Lower leg skin (tissue), 4 donors: ENCODE measurements at regions not wholly inside any gene's neighbourhood (a gene's known extent, or its start where the extent isn't known, plus 50 kb on each side); places are given as distances from the start of the nearest gene placed in this dataset.
A peak's percentile ranks its signal among the peaks of the same experiment; 100 is the strongest.

Experiments used
- DNase-seq, 2 donors: peaks; one replicate each; pipeline ENCODE4 v3.0.0-alpha.2; 2019; ENCODE audit warnings: low spot score in 2 of 2
- H3K4me3 ChIP-seq: fragments of 200-600 bp; sonication (generic); 2 replicates; pipeline ENCODE4 v1.5.1; 2017; ENCODE audit warnings: mild to moderate bottlenecking, low read depth; ENCODE audit not compliant: poor library complexity, severe bottlenecking
- CTCF ChIP-seq, 3 donors: fragments of 450-650 bp; IDR thresholded peaks; one replicate each; pipeline ENCODE4 v1.5.1; 2016; ENCODE audit warnings: antibody characterized with exemption in 3 of 3, mild to moderate bottlenecking in 3 of 3, moderate library complexity in 2 of 3
- POLR2A ChIP-seq, 2 donors: fragments of 450-650 bp; IDR thresholded peaks; one replicate each; pipeline ENCODE4 v1.6.1; 2016 to 2017; ENCODE audit warnings: antibody characterized with exemption in 2 of 2, mild to moderate bottlenecking in 1 of 2, moderate library complexity in 1 of 2
- WGBS, 2 donors: methylation state at CpG; one replicate each; pipeline ENCODE4 v1.1.5; 2018; 5-methylcytosine and 5-hydroxymethylcytosine counted together
- intact Hi-C: fragments of 100-400 bp; cut with DNase I; formaldehyde crosslinking; loops from one replicate; pipeline ENCODE4 v1.15.0; 2023; ENCODE audit warnings: low total_unique reads

GRCh38 chr6:127015858-127016257 is 102.6 kb upstream of the RSPO3 start:
- no peak overlapping the region for H3K4me3 ChIP-seq
- intact Hi-C loops = no loop called here
- no peak for DNase-seq
- no peak for TF ChIP-seq POLR2A (IDR thresholded peaks at IDR 0.05)
- no peak for TF ChIP-seq CTCF (IDR thresholded peaks at IDR 0.05)

DNA sequence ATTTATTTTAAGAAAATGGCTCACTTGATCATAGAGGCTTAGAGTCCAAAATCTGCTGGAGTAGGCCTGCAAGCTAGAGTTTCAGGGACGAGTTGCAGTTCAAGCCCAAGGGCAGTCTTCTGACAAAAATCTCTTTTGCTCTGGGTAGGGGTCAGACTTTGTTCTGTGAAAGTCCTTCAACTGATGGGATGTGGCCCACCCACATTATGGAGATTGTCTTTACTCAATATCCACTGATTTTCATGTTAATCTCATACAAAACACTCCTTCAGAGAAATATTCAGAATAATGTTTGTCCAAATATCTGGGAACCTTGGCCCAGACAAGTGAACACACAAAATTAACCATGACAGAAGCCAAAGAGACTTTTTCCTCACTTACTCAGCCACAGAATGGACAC is 98.6 kb upstream of the RSPO3 start:
- intact Hi-C loops = no loop called here
- whole genome bisulfite sequencing, 2 donors = 68 to 84% methylated on average over 1 of the region's 1 CpG
- no peak for TF ChIP-seq CTCF (IDR thresholded peaks at IDR 0.05)
- no peak for TF ChIP-seq POLR2A (IDR thresholded peaks at IDR 0.05)

GRCh38 chr6:127022302-127022701 is 96.2 kb upstream of the RSPO3 start:
- TF ChIP-seq POLR2A (IDR thresholded peaks at IDR 0.05) (no peak), CTCF (IDR thresholded peaks at IDR 0.05) (no peak)
- 30 to 37% methylated on average over 7 of the region's 7 CpGs for WGBS, 2 donors
- H3K4me3 ChIP-seq = no peak overlapping the region
- intact Hi-C loops = no loop called here
- peak; percentile 16 to 85 for DNase-seq

More for the DNA sequence above, 98.6 kb upstream of the RSPO3 start:
- no peak overlapping the region for H3K4me3 ChIP-seq
- DNase-seq = no peak

DNA sequence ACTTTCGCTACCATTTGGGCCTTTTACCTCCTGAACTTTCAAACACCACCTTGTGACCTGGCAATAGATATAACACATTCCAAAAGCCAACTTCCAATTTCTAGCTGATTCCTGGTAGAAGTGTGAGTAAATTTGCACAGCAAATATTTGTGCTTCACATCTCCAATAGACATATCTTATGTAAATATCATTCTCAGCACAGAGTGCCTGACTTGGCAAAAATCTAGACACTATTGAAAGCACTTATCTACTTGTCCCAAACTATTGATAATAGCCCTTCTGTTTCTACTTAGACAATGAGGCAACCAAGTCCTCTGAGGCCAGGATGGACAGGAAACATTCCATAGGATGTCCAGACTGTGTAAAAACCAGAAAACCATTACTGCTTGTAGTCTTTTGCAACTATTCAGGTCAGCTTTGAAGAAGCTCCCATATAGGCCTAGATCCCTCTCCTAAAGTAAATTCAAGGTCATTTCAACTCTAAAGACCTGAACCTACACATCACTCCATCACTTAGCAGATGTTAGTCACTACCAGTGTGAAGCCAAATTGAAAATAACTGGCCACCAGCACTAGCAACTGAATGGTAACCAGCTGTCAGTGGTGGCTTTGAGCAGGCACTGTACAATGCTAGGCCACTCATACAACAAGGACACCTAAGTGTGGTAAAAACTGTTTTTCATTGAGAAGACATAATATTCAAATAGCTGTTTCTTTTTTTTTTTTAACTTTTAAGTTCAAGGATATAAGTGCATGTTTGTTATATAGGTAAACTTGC is 95.3 kb upstream of the RSPO3 start:
- 90 to 98% methylated on average over 1 of the region's 1 CpG for WGBS, 2 donors
- intact Hi-C loops = no loop called here
- DNase-seq = no peak
- H3K4me3 ChIP-seq = no peak overlapping the region
- TF ChIP-seq POLR2A (IDR thresholded peaks at IDR 0.05) (no peak), CTCF (IDR thresholded peaks at IDR 0.05) (no peak)

- H3K4me3 ChIP-seq = no peak overlapping the region
- 67 to 68% methylated on average over 1 of the region's 1 CpG for WGBS, 2 donors
- intact Hi-C loops = no loop called here
- no peak for TF ChIP-seq CTCF (IDR thresholded peaks at IDR 0.05)
- TF ChIP-seq POLR2A (IDR thresholded peaks at IDR 0.05) = no peak
- DNase-seq = no peak
These were observed 92.2 kb upstream of the RSPO3 start for GRCh38 chr6:127026247-127026646.

DNA sequence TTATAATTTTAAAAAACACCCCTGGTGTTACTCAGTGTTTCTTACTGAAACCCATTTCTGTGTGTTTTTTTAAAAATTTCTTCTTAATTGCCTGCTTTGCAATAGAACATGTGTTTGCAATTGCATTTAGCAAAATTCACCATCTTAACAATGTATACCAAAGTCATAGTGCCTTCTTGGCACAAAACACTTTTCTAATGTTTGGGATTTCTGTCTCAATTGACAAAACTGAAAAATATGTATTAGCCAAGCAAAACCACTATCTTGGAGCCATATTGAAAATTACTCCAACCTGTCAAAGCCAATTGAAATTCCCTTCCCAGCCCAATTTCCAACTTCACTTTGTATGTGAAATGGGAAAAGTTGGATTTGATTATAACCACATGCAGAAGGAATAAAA is 88.4 kb upstream of the RSPO3 start:
- intact Hi-C loops = no loop called here
- no peak overlapping the region for H3K4me3 ChIP-seq
- TF ChIP-seq POLR2A (IDR thresholded peaks at IDR 0.05) (no peak), CTCF (IDR thresholded peaks at IDR 0.05) (no peak)
- DNase-seq = no peak
